ENCODE measurements at regions not wholly inside any gene's neighbourhood (a gene's known extent, or its start where the extent isn't known, plus 50 kb on each side); places are given as distances from the start of the nearest gene placed in this dataset.

GRCh38 chr20:11168026-11168425 is 494.2 kb upstream of the JAG1 start:
- TF ChIP-seq POLR2AphosphoS5 (IDR thresholded peaks at IDR 0.05; ENCODE audit: low read depth, low read length) (no peak), FOXP2 (optimal IDR thresholded peaks at IDR 0.05; ENCODE audit: borderline replicate concordance, extremely low read depth, extremely low read length, insufficient read depth) (no peak), TAF1 (IDR thresholded peaks at IDR 0.05; ENCODE audit: borderline replicate concordance, insufficient read depth, low read length) (no peak), SIN3A (IDR thresholded peaks at IDR 0.05; ENCODE audit: borderline replicate concordance, insufficient read depth, low read length) (no peak)
- TF ChIP-seq, protein P1, sequence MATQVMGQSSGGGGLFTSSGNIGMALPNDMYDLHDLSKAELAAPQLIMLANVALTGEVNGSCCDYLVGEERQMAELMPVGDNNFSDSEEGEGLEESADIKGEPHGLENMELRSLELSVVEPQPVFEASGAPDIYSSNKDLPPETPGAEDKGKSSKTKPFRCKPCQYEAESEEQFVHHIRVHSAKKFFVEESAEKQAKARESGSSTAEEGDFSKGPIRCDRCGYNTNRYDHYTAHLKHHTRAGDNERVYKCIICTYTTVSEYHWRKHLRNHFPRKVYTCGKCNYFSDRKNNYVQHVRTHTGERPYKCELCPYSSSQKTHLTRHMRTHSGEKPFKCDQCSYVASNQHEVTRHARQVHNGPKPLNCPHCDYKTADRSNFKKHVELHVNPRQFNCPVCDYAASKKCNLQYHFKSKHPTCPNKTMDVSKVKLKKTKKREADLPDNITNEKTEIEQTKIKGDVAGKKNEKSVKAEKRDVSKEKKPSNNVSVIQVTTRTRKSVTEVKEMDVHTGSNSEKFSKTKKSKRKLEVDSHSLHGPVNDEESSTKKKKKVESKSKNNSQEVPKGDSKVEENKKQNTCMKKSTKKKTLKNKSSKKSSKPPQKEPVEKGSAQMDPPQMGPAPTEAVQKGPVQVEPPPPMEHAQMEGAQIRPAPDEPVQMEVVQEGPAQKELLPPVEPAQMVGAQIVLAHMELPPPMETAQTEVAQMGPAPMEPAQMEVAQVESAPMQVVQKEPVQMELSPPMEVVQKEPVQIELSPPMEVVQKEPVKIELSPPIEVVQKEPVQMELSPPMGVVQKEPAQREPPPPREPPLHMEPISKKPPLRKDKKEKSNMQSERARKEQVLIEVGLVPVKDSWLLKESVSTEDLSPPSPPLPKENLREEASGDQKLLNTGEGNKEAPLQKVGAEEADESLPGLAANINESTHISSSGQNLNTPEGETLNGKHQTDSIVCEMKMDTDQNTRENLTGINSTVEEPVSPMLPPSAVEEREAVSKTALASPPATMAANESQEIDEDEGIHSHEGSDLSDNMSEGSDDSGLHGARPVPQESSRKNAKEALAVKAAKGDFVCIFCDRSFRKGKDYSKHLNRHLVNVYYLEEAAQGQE (IDR thresholded peaks at IDR 0.05; ENCODE audit: insufficient read depth in 1 of 2, low read depth in 2 of 2, low read length in 2 of 2), result no peak

DNA sequence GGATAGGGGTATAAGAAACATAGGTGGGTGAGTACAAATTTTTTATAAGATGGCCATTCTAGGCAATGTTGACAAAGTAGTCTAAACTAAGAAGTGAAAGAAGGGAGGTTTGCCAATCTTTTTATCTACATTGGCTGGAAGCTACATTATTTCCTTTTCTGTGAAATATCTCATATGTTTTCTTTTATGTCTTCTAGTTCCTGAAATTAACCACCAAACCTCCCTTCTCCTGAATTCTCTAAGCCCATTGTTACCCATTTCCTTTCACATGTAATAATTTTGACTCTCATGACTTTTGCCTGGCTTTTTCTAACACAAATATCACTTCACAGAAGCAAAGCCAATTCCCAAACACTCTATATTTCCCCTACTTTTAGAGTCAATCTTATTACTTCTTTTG is 496.2 kb upstream of the JAG1 start:
- TF ChIP-seq TAF1 (IDR thresholded peaks at IDR 0.05; ENCODE audit: borderline replicate concordance, insufficient read depth, low read length) (no peak), FOXP2 (optimal IDR thresholded peaks at IDR 0.05; ENCODE audit: borderline replicate concordance, extremely low read depth, extremely low read length, insufficient read depth) (no peak), POLR2AphosphoS5 (IDR thresholded peaks at IDR 0.05; ENCODE audit: low read depth, low read length) (no peak), SIN3A (IDR thresholded peaks at IDR 0.05; ENCODE audit: borderline replicate concordance, insufficient read depth, low read length) (no peak)
- TF ChIP-seq, protein P1 (IDR thresholded peaks at IDR 0.05; ENCODE audit: insufficient read depth in 1 of 2, low read depth in 2 of 2, low read length in 2 of 2), result no peak

- TF ChIP-seq, protein P1 (IDR thresholded peaks at IDR 0.05; ENCODE audit: insufficient read depth in 1 of 2, low read depth in 2 of 2, low read length in 2 of 2), result no peak
Measured at GRCh38 chr20:11170565-11170964, 496.8 kb upstream of the JAG1 start.

DNA sequence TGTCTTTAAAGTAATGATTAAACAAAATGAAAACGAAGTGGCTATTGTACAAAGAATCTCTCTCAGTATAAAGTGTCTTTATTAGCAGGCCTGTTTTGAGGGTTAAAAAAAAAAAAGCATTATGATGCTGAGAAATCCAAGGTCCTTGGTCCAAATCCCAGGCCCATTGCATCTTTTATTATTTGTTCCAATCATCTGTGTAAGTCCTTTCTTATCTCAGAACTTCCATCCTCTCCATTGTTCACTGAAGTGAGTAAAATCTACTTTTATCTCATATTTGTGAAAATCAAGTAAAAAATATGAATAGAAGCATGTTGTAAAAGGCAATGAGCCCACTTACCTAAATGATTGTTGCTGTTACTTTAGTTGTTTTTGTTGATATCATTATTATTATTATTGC is 499.1 kb upstream of the JAG1 start:
- TF ChIP-seq, protein P1 (IDR thresholded peaks at IDR 0.05; ENCODE audit: insufficient read depth in 1 of 2, low read depth in 2 of 2, low read length in 2 of 2), result no peak
- TF ChIP-seq POLR2AphosphoS5 (IDR thresholded peaks at IDR 0.05; ENCODE audit: low read depth, low read length), result no peak
- TF ChIP-seq SIN3A (IDR thresholded peaks at IDR 0.05; ENCODE audit: borderline replicate concordance, insufficient read depth, low read length), result no peak
- TF ChIP-seq TAF1 (IDR thresholded peaks at IDR 0.05; ENCODE audit: borderline replicate concordance, insufficient read depth, low read length), result no peak
- no peak for TF ChIP-seq FOXP2 (optimal IDR thresholded peaks at IDR 0.05; ENCODE audit: borderline replicate concordance, extremely low read depth, extremely low read length, insufficient read depth)

GRCh38 chr20:11173916-11174315 is 500.1 kb upstream of the JAG1 start:
- TF ChIP-seq POLR2AphosphoS5 (IDR thresholded peaks at IDR 0.05; ENCODE audit: low read depth, low read length) (no peak), SIN3A (IDR thresholded peaks at IDR 0.05; ENCODE audit: borderline replicate concordance, insufficient read depth, low read length) (no peak)
- TF ChIP-seq, protein P1 (IDR thresholded peaks at IDR 0.05; ENCODE audit: insufficient read depth in 1 of 2, low read depth in 2 of 2, low read length in 2 of 2), result no peak
